ENCODE measurements at regions not wholly inside any gene's neighbourhood (a gene's known extent, or its start where the extent isn't known, plus 50 kb on each side); places are given as distances from the start of the nearest gene placed in this dataset.

DNA sequence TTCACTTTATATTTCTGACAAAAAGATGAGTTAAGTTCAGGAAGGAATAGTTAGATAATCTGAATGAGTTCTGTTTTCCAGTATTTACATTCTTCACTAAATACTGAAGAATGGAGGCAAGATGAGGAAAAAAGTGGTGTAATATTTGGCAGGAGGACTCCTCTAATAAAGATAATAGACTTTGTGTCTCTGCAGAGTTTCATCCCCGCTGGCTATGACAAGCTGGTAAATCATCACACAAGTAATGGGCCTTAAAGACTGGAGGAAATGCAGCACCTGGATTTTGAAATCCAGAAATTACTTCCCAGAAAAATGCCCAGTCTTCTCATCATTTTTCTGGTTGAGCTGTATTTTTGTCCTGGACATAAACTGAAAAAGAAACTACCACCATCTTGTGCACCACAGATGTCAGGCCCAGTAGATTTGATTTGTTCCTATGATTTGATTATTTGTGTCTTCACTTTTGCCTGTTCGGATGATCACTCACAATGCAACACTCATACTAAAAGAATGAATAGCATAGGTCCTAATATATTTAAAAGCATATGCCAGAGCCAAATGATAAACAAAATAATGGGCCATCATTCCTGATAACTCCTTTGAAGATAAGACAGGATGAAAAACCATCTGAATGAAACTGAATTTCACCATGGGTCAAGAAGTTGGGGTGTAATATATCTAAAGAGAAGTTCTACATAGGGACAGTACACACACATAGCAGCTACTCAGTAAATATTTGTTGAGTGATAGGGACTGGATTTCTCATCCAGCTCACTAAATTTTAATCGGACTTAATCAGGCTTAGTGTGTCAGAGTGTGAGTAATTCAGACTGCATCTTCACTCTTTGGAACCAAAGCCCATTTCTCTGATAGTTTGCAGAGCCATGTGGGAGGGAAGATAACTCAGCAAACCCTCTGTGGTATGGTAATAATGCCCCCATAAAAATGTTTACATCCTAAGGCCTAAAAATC lies 200.5 kb downstream of the HINT1 start:
- H3K27ac ChIP-seq, result no peak overlapping the region

GRCh38 chr5:130963798-130964197 lies 201.3 kb downstream of the HINT1 start:
- CTCF ChIA-PET, result no interaction called here
- no peaks in the 10 kb centered on the region for H3K4me1 ChIP-seq (replicated peaks; ENCODE audit: insufficient read depth)

More for the DNA sequence above, 200.5 kb downstream of the HINT1 start:
- Histone ChIP-seq H4K20me1 (ENCODE audit: insufficient read depth) (no peaks in the 10 kb centered on the region), H3K27me3 (ENCODE audit: insufficient read depth, low read depth) (no peaks in the 10 kb centered on the region), H3K9me3 (ENCODE audit: insufficient read depth, low read depth) (no peaks in the 10 kb centered on the region), H3K9me2 (ENCODE audit: insufficient read depth) (no peaks in the 10 kb centered on the region), H3K4me2 (no peak overlapping the region), H2AFZ (no peak overlapping the region), H3K4me1 (replicated peaks; ENCODE audit: insufficient read depth) (no peaks in the 10 kb centered on the region), H3K36me3 (ENCODE audit: low read depth) (no peaks in the 10 kb centered on the region), H3K79me2 (ENCODE audit: low read depth) (no peaks in the 10 kb centered on the region), H3K4me3 (no peak overlapping the region), H3F3A (ENCODE audit: insufficient read depth, low read depth) (no peaks in the 10 kb centered on the region)
- DNase-seq, result no peak
- intact Hi-C loops (cut with micrococcal nuclease; ENCODE audit: unreplicated experiment), result no loop called here
- BruUV-seq (replicated peaks), result no TSS peak
- ChIA-PET POLR2A (ENCODE audit: unreplicated experiment) (no interaction called here), CTCF (interaction anchor here (0.6 kb wide), 1 partner anchor 1576 kb away, joined by 3 read pairs; no protein-coding TSS in a partner anchor)
- TF ChIP-seq EZH2 (IDR thresholded peaks at IDR 0.05; ENCODE audit: low read depth) (no peak), CTCF (conservative IDR thresholded peaks at IDR 0.05) (no peak)

GRCh38 chr5:130957151-130957550 lies 207.9 kb downstream of the HINT1 start:
- Histone ChIP-seq H3K9me3 (ENCODE audit: insufficient read depth, low read depth) (no peaks in the 10 kb centered on the region), H3K9me2 (ENCODE audit: insufficient read depth) (no peaks in the 10 kb centered on the region), H3K4me3 (no peak overlapping the region), H2AFZ (no peak overlapping the region), H3K79me2 (ENCODE audit: low read depth) (no peaks in the 10 kb centered on the region), H3K36me3 (ENCODE audit: low read depth) (no peaks in the 10 kb centered on the region), H3K4me1 (replicated peaks; ENCODE audit: insufficient read depth) (no peaks in the 10 kb centered on the region), H3F3A (ENCODE audit: insufficient read depth, low read depth) (no peaks in the 10 kb centered on the region), H4K20me1 (ENCODE audit: insufficient read depth) (no peaks in the 10 kb centered on the region), H3K27ac (no peak overlapping the region), H3K27me3 (ENCODE audit: insufficient read depth, low read depth) (no peaks in the 10 kb centered on the region), H3K4me2 (no peak overlapping the region)
- intact Hi-C loops (cut with micrococcal nuclease; ENCODE audit: unreplicated experiment), result no loop called here
- CTCF ChIA-PET, result interaction anchor here (0.6 kb wide), 1 partner anchor 411 kb away, joined by 3 read pairs; no protein-coding TSS in a partner anchor
- BruUV-seq (replicated peaks), result no TSS peak
- no peak for TF ChIP-seq EZH2 (IDR thresholded peaks at IDR 0.05; ENCODE audit: low read depth)
- no peak for TF ChIP-seq CTCF (conservative IDR thresholded peaks at IDR 0.05)
- POLR2A ChIA-PET (ENCODE audit: unreplicated experiment), result no interaction called here
- DNase-seq, result no peak

More at GRCh38 chr5:130963798-130964197, 201.3 kb downstream of the HINT1 start:
- no peaks in the 10 kb centered on the region for H3K79me2 ChIP-seq (ENCODE audit: low read depth)
- H3K27me3 ChIP-seq (ENCODE audit: insufficient read depth, low read depth), result no peaks in the 10 kb centered on the region
- TF ChIP-seq EZH2 (IDR thresholded peaks at IDR 0.05; ENCODE audit: low read depth) (no peak), CTCF (conservative IDR thresholded peaks at IDR 0.05) (no peak)
- no peaks in the 10 kb centered on the region for H4K20me1 ChIP-seq (ENCODE audit: insufficient read depth)
- no peak overlapping the region for H2AFZ ChIP-seq
- no peak overlapping the region for H3K27ac ChIP-seq
- intact Hi-C loops (cut with micrococcal nuclease; ENCODE audit: unreplicated experiment), result no loop called here
- H3K4me2 ChIP-seq, result no peak overlapping the region
- H3K4me3 ChIP-seq, result no peak overlapping the region
- DNase-seq, result no peak
- no TSS peak for BruUV-seq (replicated peaks)
- no peaks in the 10 kb centered on the region for H3K9me3 ChIP-seq (ENCODE audit: insufficient read depth, low read depth)
- POLR2A ChIA-PET (ENCODE audit: unreplicated experiment), result no interaction called here
- no peaks in the 10 kb centered on the region for H3K9me2 ChIP-seq (ENCODE audit: insufficient read depth)
- no peaks in the 10 kb centered on the region for H3K36me3 ChIP-seq (ENCODE audit: low read depth)
- no peaks in the 10 kb centered on the region for H3F3A ChIP-seq (ENCODE audit: insufficient read depth, low read depth)
